ENCODE measurements at regions not wholly inside any gene's neighbourhood (a gene's known extent, or its start where the extent isn't known, plus 50 kb on each side); places are given as distances from the start of the nearest gene placed in this dataset.

DNA sequence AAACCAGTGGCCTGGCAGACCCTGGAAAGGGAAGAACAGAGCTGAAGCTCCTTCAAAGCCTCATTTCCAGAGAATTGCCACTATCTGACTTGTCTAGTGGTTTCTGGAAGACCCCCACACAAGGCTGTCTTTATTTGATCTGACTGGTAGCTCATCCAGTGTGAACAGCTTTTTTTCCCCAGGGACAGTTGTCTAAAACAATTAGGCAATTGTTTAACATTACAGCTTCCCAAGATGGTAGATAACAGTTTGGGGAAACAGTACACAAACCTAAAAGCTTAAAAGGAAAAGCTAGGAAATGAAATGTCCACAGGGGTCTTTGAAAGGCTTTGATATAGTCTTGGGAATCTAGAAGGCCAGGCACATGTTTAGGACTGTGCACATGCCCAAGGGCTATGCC lies 203.4 kb upstream of the CTBP2 start:
- TF ChIP-seq POLR2AphosphoS5 (IDR thresholded peaks at IDR 0.05) (no peak), POLR2A (IDR thresholded peaks at IDR 0.05) (no peak)
- TF ChIP-seq, protein P1, sequence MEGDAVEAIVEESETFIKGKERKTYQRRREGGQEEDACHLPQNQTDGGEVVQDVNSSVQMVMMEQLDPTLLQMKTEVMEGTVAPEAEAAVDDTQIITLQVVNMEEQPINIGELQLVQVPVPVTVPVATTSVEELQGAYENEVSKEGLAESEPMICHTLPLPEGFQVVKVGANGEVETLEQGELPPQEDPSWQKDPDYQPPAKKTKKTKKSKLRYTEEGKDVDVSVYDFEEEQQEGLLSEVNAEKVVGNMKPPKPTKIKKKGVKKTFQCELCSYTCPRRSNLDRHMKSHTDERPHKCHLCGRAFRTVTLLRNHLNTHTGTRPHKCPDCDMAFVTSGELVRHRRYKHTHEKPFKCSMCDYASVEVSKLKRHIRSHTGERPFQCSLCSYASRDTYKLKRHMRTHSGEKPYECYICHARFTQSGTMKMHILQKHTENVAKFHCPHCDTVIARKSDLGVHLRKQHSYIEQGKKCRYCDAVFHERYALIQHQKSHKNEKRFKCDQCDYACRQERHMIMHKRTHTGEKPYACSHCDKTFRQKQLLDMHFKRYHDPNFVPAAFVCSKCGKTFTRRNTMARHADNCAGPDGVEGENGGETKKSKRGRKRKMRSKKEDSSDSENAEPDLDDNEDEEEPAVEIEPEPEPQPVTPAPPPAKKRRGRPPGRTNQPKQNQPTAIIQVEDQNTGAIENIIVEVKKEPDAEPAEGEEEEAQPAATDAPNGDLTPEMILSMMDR (IDR thresholded peaks at IDR 0.05) = no peak
